Chondrocyte (in vitro differentiated cells): ENCODE measurements at regions not wholly inside any gene's neighbourhood (a gene's known extent, or its start where the extent isn't known, plus 50 kb on each side); places are given as distances from the start of the nearest gene placed in this dataset.

Experiments
- DNase-seq: peaks from one replicate; pipeline ENCODE4 v3.0.0; 2021; ENCODE audit warnings: mixed read lengths, low spot score
- H3K27ac Mint-ChIP-seq: one replicate; pipeline ENCODE4 v1.8.0; 2021; ENCODE audit warnings: mild to moderate bottlenecking, moderate library complexity, mixed read lengths; ENCODE audit not compliant: unreplicated experiment
- H3K27me3 Mint-ChIP-seq: 2 replicates; pipeline ENCODE4 v1.8.0; 2021; ENCODE audit warnings: low read depth, mixed read lengths
- H3K36me3 Mint-ChIP-seq: 2 replicates; pipeline ENCODE4 v1.8.0; 2021; ENCODE audit warnings: low read depth, mixed read lengths
- H3K4me1 Mint-ChIP-seq: 2 replicates; pipeline ENCODE4 v1.8.0; 2021; ENCODE audit warnings: low read depth, mild to moderate bottlenecking, mixed read lengths
- H3K4me3 Mint-ChIP-seq: one replicate; pipeline ENCODE4 v1.8.0; 2021; ENCODE audit warnings: mild to moderate bottlenecking, moderate library complexity, mixed read lengths; ENCODE audit not compliant: unreplicated experiment
- H3K9me3 Mint-ChIP-seq: 2 replicates; pipeline ENCODE4 v1.8.0; 2021; ENCODE audit warnings: low read depth, mixed read lengths
- TF ChIP-seq, protein P1 (sequence below): fragments of 200-600 bp; sonication (generic); IDR thresholded peaks from 2 replicates; pipeline ENCODE4 v1.5.0; 2021; ENCODE audit warnings: antibody characterized with exemption, mild to moderate bottlenecking, moderate library complexity

DNA sequence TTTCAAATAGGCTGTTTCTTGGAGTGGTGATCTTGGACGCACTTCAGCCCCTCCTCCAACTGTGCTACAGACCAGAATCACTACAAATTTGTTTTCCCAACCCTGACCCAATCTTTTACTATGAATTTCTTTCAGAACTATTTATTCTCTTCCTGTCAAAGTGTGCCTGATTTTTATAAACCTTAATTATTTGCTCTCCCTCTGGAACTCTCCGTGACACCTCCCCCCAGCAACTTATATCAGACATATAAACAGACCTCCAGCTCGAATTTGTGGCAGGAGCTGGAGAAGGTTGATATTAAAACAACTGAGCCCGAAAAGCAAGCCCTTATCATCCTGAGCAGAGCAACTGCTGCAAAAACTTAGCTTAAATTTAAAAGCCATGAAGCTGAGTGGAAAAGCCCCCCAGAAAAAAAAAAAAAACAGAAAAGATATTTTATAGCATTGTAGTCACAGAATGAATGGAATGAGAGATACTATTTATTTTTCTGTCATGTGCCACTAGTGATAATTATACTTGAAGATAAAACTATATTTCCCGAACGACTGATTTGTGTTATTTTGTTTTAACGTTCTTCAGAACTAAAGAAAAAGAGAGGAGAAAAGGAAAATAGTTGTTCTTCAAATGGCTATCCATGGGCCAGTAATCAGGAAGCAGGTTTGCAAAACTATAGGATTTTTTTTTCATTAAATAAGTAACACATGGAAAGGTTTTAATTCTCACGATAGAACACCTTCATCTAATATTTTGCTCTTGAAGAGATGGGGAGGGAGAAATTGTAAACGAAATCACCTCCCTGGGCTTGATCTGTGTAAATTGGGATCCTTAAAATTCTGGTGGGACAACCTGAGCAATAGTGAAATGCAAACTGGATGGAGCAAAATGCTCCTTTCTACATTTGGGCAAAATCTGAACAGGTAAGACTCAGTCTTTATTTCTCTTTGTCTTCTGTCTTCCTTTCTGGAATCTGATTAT lies 80.8 kb downstream of the NR2F2 start:
- Mint-ChIP-seq H3K4me1 (peaks cover 19% of the 10 kb centered on the region), H3K27ac (no peak overlapping the region), H3K4me3 (no peak overlapping the region), H3K9me3 (no peaks in the 10 kb centered on the region), H3K36me3 (peaks cover 4% of the 10 kb centered on the region), H3K27me3 (peaks cover 88% of the 10 kb centered on the region)
- TF ChIP-seq, protein P1, sequence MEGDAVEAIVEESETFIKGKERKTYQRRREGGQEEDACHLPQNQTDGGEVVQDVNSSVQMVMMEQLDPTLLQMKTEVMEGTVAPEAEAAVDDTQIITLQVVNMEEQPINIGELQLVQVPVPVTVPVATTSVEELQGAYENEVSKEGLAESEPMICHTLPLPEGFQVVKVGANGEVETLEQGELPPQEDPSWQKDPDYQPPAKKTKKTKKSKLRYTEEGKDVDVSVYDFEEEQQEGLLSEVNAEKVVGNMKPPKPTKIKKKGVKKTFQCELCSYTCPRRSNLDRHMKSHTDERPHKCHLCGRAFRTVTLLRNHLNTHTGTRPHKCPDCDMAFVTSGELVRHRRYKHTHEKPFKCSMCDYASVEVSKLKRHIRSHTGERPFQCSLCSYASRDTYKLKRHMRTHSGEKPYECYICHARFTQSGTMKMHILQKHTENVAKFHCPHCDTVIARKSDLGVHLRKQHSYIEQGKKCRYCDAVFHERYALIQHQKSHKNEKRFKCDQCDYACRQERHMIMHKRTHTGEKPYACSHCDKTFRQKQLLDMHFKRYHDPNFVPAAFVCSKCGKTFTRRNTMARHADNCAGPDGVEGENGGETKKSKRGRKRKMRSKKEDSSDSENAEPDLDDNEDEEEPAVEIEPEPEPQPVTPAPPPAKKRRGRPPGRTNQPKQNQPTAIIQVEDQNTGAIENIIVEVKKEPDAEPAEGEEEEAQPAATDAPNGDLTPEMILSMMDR: no peak
- DNase-seq: no peak

- H3K36me3 Mint-ChIP-seq: peaks cover 4% of the 10 kb centered on the region
Observed at GRCh38 chr15:96412045-96412905, 81.8 kb downstream of the NR2F2 start.

DNA sequence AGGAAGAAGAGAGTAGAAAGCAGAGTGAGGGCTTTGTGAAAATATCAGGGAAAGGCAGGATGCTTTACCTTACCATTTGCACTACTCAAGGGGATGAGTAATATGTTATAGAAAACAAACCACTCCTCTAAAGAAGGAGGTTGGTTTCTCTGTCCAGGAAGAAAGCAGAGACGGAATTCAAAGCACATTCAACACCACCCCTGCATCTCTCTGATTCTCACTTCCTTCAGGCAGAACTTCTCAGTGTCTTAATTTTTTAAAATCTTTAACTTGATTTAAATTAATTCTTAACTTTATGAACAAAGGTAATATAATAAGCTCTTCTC lies 82.4 kb downstream of the NR2F2 start:
- H3K36me3 Mint-ChIP-seq: peaks cover 3% of the 10 kb centered on the region
- peaks cover 86% of the 10 kb centered on the region for H3K27me3 Mint-ChIP-seq
- peaks cover 29% of the 10 kb centered on the region for H3K4me1 Mint-ChIP-seq
- H3K4me3 Mint-ChIP-seq: no peak overlapping the region
- TF ChIP-seq, protein P1: no peak
- no peaks in the 10 kb centered on the region for H3K9me3 Mint-ChIP-seq
- DNase-seq: no peak
- H3K27ac Mint-ChIP-seq: no peak overlapping the region

More at GRCh38 chr15:96412045-96412905, 81.8 kb downstream of the NR2F2 start:
- peaks cover 85% of the 10 kb centered on the region for H3K27me3 Mint-ChIP-seq
- H3K27ac Mint-ChIP-seq: no peak overlapping the region
- H3K9me3 Mint-ChIP-seq: no peaks in the 10 kb centered on the region
- H3K4me3 Mint-ChIP-seq: no peak overlapping the region
- TF ChIP-seq, protein P1: no peak
- peaks cover 24% of the 10 kb centered on the region for H3K4me1 Mint-ChIP-seq
- no peak for DNase-seq

DNA sequence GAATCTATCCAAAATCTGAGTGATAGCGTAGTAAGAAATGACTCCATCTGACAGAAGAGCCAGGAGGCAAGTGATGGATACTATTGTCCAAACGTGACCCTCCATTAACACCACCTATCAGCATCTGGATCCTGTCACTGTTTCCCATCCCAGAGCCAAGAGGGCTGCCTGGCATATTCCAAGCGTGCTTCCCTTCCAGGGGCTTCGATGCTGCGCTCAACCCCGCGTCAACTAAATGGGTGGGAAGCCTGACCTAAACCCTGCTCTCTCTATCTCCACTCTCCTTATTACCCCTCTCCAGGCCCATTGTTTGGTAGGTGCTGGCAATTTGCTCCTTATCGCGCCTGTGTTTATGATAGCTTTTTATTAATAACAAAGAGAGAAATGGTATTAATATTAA lies 83.2 kb downstream of the NR2F2 start:
- Mint-ChIP-seq H3K9me3 (no peaks in the 10 kb centered on the region), H3K4me3 (no peak overlapping the region), H3K4me1 (peaks cover 30% of the 10 kb centered on the region), H3K36me3 (peaks cover 3% of the 10 kb centered on the region), H3K27ac (no peak overlapping the region), H3K27me3 (peaks cover 87% of the 10 kb centered on the region)
- DNase-seq: no peak
- TF ChIP-seq, protein P1: no peak

- Mint-ChIP-seq H3K4me1 (peaks cover 21% of the 10 kb centered on the region), H3K9me3 (no peaks in the 10 kb centered on the region), H3K27me3 (peaks cover 91% of the 10 kb centered on the region), H3K27ac (no peak overlapping the region), H3K36me3 (peaks cover 4% of the 10 kb centered on the region), H3K4me3 (no peak overlapping the region)
- TF ChIP-seq, protein P1: no peak
- no peak for DNase-seq
Observed at GRCh38 chr15:96414875-96415274, 84.4 kb downstream of the NR2F2 start.
